ENCODE measurements at regions not wholly inside any gene's neighbourhood (a gene's known extent, or its start where the extent isn't known, plus 50 kb on each side); places are given as distances from the start of the nearest gene placed in this dataset.

- Histone ChIP-seq H3K9me3 (no peaks in the 10 kb centered on the region), H3K27ac (no peak overlapping the region), H3K4me3 (no peak overlapping the region), H3K36me3 (no peaks in the 10 kb centered on the region), H3K4me1 (no peaks in the 10 kb centered on the region), H3K27me3 (no peaks in the 10 kb centered on the region)
- FAIRE-seq: no peak
- DNase-seq: no peak
- intact Hi-C loops (cut with DNase I): no loop called here
- 49 to 59% methylated on average over 4 of the region's 4 CpGs for WGBS, 2 donors
- TF ChIP-seq, protein P1, sequence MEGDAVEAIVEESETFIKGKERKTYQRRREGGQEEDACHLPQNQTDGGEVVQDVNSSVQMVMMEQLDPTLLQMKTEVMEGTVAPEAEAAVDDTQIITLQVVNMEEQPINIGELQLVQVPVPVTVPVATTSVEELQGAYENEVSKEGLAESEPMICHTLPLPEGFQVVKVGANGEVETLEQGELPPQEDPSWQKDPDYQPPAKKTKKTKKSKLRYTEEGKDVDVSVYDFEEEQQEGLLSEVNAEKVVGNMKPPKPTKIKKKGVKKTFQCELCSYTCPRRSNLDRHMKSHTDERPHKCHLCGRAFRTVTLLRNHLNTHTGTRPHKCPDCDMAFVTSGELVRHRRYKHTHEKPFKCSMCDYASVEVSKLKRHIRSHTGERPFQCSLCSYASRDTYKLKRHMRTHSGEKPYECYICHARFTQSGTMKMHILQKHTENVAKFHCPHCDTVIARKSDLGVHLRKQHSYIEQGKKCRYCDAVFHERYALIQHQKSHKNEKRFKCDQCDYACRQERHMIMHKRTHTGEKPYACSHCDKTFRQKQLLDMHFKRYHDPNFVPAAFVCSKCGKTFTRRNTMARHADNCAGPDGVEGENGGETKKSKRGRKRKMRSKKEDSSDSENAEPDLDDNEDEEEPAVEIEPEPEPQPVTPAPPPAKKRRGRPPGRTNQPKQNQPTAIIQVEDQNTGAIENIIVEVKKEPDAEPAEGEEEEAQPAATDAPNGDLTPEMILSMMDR (IDR thresholded peaks at IDR 0.05): no peak
- ATAC-seq: no peak
Observed at GRCh38 chr1:116260621-116261020, 112.4 kb upstream of the ATP1A1 start.

GRCh38 chr1:116261227-116261626 is 111.8 kb upstream of the ATP1A1 start:
- no peak for FAIRE-seq
- H3K27ac ChIP-seq: no peak overlapping the region
- no peak overlapping the region for H3K4me3 ChIP-seq
- no peaks in the 10 kb centered on the region for H3K4me1 ChIP-seq
- H3K36me3 ChIP-seq: no peaks in the 10 kb centered on the region
- TF ChIP-seq, protein P1 (IDR thresholded peaks at IDR 0.05): no peak
- ATAC-seq: no peak
- DNase-seq: no peak
- WGBS, 2 donors: 77 to 82% methylated on average over 7 of the region's 7 CpGs
- H3K9me3 ChIP-seq: no peaks in the 10 kb centered on the region
- intact Hi-C loops (cut with DNase I): no loop called here
- no peaks in the 10 kb centered on the region for H3K27me3 ChIP-seq

DNA sequence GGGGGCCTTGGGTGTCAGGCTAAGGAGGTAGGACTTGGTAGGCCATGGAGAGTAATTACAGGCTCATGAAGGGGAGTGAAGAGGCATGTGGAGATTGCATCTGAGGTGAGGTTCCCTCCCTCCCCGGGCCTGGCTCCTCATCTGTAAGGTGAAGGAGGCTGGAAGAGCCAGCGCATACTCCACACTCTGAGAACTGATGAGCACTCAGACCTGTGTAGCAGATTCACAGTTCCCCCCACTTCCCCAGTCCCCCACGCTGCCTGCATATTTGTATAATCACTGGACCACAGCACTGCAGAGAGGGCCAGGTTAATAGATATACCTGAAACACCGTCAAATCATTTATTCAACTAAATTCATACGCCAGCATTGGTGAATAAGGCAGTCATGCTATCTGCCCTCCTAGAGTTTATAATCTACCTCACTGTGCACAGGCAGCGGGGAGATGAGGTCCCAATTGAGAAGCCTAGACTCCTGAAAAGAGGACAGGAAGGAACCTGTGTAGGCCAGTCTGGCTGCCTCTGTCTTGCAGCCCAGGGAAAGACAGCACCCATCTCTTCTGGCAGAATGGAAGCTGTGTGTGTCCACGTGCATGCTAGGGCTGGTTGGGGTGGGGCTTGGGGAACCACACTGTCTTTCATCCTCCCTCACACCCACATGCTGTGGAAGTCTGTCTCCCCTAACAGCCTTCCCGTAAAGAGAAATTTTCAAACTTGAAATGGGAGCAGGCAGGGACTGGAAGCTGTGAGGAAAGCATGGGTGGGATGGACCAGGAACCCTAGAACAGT is 110.6 kb upstream of the ATP1A1 start:
- TF ChIP-seq, protein P1 (IDR thresholded peaks at IDR 0.05): no peak
- H3K27me3 ChIP-seq: no peaks in the 10 kb centered on the region
- no peaks in the 10 kb centered on the region for H3K4me1 ChIP-seq
- H3K4me3 ChIP-seq: no peak overlapping the region
- H3K36me3 ChIP-seq: no peaks in the 10 kb centered on the region
- intact Hi-C loops (cut with DNase I): no loop called here
- 72 to 74% methylated on average over 8 of the region's 8 CpGs for WGBS, 2 donors
- no peak overlapping the region for H3K27ac ChIP-seq
- DNase-seq (no peak), ATAC-seq (no peak), FAIRE-seq (no peak)
- no peaks in the 10 kb centered on the region for H3K9me3 ChIP-seq

- Histone ChIP-seq H3K4me3 (no peak overlapping the region), H3K27me3 (no peaks in the 10 kb centered on the region), H3K27ac (no peak overlapping the region), H3K9me3 (no peaks in the 10 kb centered on the region), H3K36me3 (no peaks in the 10 kb centered on the region), H3K4me1 (no peaks in the 10 kb centered on the region)
- 31 to 54% methylated on average over 1 of the region's 1 CpG for WGBS, 2 donors
- FAIRE-seq (no peak), DNase-seq (no peak), ATAC-seq (no peak)
- intact Hi-C loops (cut with DNase I): no loop called here
- TF ChIP-seq, protein P1 (IDR thresholded peaks at IDR 0.05): no peak
Observed at GRCh38 chr1:116262995-116263385, 110.1 kb upstream of the ATP1A1 start.
